ENCODE measurements at regions not wholly inside any gene's neighbourhood (a gene's known extent, or its start where the extent isn't known, plus 50 kb on each side); places are given as distances from the start of the nearest gene placed in this dataset.

- H3K4me2 ChIP-seq (ENCODE audit: insufficient read depth in 1 of 2, low read depth in 2 of 2, low read length in 2 of 2) = no peak overlapping the region
- H3K27ac ChIP-seq (ENCODE audit: low read depth, low read length) = no peak overlapping the region
- H2AFZ ChIP-seq (ENCODE audit: low read length) = no peak overlapping the region
- no peak overlapping the region for H4K91ac ChIP-seq (replicated peaks; ENCODE audit: insufficient read length, low read length)
- H2BK5ac ChIP-seq (ENCODE audit: low read depth, low read length) = no peak overlapping the region
- no peaks in the 10 kb centered on the region for H3K23me2 ChIP-seq (ENCODE audit: low read depth, low read length)
- H2BK12ac ChIP-seq (ENCODE audit: low read depth, low read length) = no peak overlapping the region
- TF ChIP-seq CHD1 (IDR thresholded peaks at IDR 0.05; ENCODE audit: low read depth, low read length) (no peak), BRCA1 (IDR thresholded peaks at IDR 0.05; ENCODE audit: low read depth, low read length) (no peak), GABPA (IDR thresholded peaks at IDR 0.05; ENCODE audit: borderline replicate concordance, insufficient read depth, low read length) (no peak), YY1 (IDR thresholded peaks at IDR 0.05; ENCODE audit: low read depth, low read length) (no peak), PHF8 (conservative IDR thresholded peaks at IDR 0.05; ENCODE audit: low read depth, low read length) (no peak), BACH1 (IDR thresholded peaks at IDR 0.05; ENCODE audit: low read length) (no peak), JUND (IDR thresholded peaks at IDR 0.05; ENCODE audit: low read length) (no peak), CBX8 (IDR thresholded peaks at IDR 0.05; ENCODE audit: borderline replicate concordance, low read depth, low read length) (no peak), POU5F1 (IDR thresholded peaks at IDR 0.05; ENCODE audit: low read depth, low read length) (no peak), POLR2A (IDR thresholded peaks at IDR 0.05; ENCODE audit: control extremely low read depth in 1 of 2, low read depth in 2 of 2, low read length in 2 of 2) (no peak), RXRA (IDR thresholded peaks at IDR 0.05; ENCODE audit: insufficient read depth, low read depth, low read length) (no peak)
- TF ChIP-seq, protein P1, sequence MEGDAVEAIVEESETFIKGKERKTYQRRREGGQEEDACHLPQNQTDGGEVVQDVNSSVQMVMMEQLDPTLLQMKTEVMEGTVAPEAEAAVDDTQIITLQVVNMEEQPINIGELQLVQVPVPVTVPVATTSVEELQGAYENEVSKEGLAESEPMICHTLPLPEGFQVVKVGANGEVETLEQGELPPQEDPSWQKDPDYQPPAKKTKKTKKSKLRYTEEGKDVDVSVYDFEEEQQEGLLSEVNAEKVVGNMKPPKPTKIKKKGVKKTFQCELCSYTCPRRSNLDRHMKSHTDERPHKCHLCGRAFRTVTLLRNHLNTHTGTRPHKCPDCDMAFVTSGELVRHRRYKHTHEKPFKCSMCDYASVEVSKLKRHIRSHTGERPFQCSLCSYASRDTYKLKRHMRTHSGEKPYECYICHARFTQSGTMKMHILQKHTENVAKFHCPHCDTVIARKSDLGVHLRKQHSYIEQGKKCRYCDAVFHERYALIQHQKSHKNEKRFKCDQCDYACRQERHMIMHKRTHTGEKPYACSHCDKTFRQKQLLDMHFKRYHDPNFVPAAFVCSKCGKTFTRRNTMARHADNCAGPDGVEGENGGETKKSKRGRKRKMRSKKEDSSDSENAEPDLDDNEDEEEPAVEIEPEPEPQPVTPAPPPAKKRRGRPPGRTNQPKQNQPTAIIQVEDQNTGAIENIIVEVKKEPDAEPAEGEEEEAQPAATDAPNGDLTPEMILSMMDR (IDR thresholded peaks at IDR 0.05; ENCODE audit: control extremely low read depth in 1 of 3, insufficient read depth in 1 of 3, low read depth in 1 of 3, low read length in 3 of 3) = no peak
- H4K5ac ChIP-seq (ENCODE audit: insufficient read length, low read depth, low read length) = no peak overlapping the region
- no peak overlapping the region for H3K56ac ChIP-seq (replicated peaks; ENCODE audit: insufficient read length, low read depth, low read length)
- H3K36me3 ChIP-seq (ENCODE audit: control insufficient read depth in 2 of 4, insufficient read depth in 4 of 4, low read length in 3 of 4) = no peaks in the 10 kb centered on the region
- no peak overlapping the region for H4K8ac ChIP-seq (ENCODE audit: extremely low read depth, insufficient read depth, low read length)
- H4K20me1 ChIP-seq (replicated peaks in 1 of 2; ENCODE audit: control insufficient read depth in 1 of 2, insufficient read depth in 2 of 2, low read length in 2 of 2) = no peaks in the 10 kb centered on the region
- H3K79me2 ChIP-seq (ENCODE audit: control insufficient read depth in 1 of 2, insufficient read depth in 2 of 2, low read length in 2 of 2) = no peaks in the 10 kb centered on the region
- no peaks in the 10 kb centered on the region for H3K79me1 ChIP-seq (ENCODE audit: low read depth, low read length)
- no peak overlapping the region for H3K4me3 ChIP-seq (ENCODE audit: extremely low read depth in 1 of 4, insufficient read depth in 2 of 4, low read depth in 3 of 4, low read length in 4 of 4)
- H2BK15ac ChIP-seq (ENCODE audit: low read length) = no peak overlapping the region
- no peak overlapping the region for H3K23ac ChIP-seq (ENCODE audit: insufficient read length)
- CTCF ChIA-PET (ENCODE audit: partially characterized antibody) = interaction anchor here (1.1 to 1.6 kb wide), 3 partner anchors 10 to 138 kb away, joined by 3 to 5 read pairs (median 3); no protein-coding TSS in a partner anchor
- H3K9ac ChIP-seq (replicated peaks in 1 of 4; ENCODE audit: extremely low read depth in 1 of 4, low read depth in 3 of 4, low read length in 3 of 4) = no peak overlapping the region
- H2BK120ac ChIP-seq (replicated peaks; ENCODE audit: low read depth, low read length) = no peak overlapping the region
- no peaks in the 10 kb centered on the region for H3K4me1 ChIP-seq (replicated peaks in 1 of 4; ENCODE audit: control insufficient read depth in 3 of 4, insufficient read depth in 4 of 4, low read length in 3 of 4)
- no peaks in the 10 kb centered on the region for H3K27me3 ChIP-seq (replicated peaks in 1 of 4; ENCODE audit: control insufficient read depth in 3 of 4, extremely low read depth in 1 of 4, insufficient read depth in 3 of 4, low read length in 3 of 4)
- no peak overlapping the region for H3K18ac ChIP-seq (ENCODE audit: extremely low read depth, low read length)
- no peaks in the 10 kb centered on the region for H3K9me3 ChIP-seq (ENCODE audit: insufficient read depth in 2 of 2, low read depth in 1 of 2, low read length in 1 of 2)
- FAIRE-seq (no peak), DNase-seq (ENCODE audit: low read depth in 1 of 2, low spot score in 2 of 2) (no peak)
- H2BK20ac ChIP-seq (ENCODE audit: low read length) = no peak overlapping the region
- no peak overlapping the region for H3K14ac ChIP-seq (ENCODE audit: insufficient read length)
- no peak overlapping the region for H3K4ac ChIP-seq (replicated peaks; ENCODE audit: insufficient read length, low read depth, low read length)
- POLR2A ChIA-PET (ENCODE audit: partially characterized antibody) = no interaction called here
- no peak overlapping the region for H2AK5ac ChIP-seq (ENCODE audit: low read depth, low read length)
Measured at GRCh38 chr5:155129513-155129880, 115.9 kb downstream of the KIF4B start.

Measured in H1 (cell line).